Right lobe of liver (tissue), 4 donors: ENCODE measurements at regions not wholly inside any gene's neighbourhood (a gene's known extent, or its start where the extent isn't known, plus 50 kb on each side); places are given as distances from the start of the nearest gene placed in this dataset.

Experiments used
- CTCF ChIP-seq, 4 donors: fragments of 200-600 bp in 3 of 4; fragments of 450-650 bp in 1 of 4; IDR thresholded peaks; one replicate each; pipeline versions ENCODE4 v1.5.1 to v1.8.0; 2016 to 2022; ENCODE audit warnings: antibody characterized with exemption in 4 of 4, mild to moderate bottlenecking in 2 of 4
- POLR2A ChIP-seq: fragments of 450-650 bp; IDR thresholded peaks from one replicate; pipeline ENCODE4 v1.6.1; 2017; ENCODE audit warnings: antibody characterized with exemption, mild to moderate bottlenecking
- donor health status: DM: no; HTN: no; CAD: no.
- donor health status: DM: no; HTN: no; CAD: no.
- donor health status: DM: no; HTN: yes; CAD: no.

DNA sequence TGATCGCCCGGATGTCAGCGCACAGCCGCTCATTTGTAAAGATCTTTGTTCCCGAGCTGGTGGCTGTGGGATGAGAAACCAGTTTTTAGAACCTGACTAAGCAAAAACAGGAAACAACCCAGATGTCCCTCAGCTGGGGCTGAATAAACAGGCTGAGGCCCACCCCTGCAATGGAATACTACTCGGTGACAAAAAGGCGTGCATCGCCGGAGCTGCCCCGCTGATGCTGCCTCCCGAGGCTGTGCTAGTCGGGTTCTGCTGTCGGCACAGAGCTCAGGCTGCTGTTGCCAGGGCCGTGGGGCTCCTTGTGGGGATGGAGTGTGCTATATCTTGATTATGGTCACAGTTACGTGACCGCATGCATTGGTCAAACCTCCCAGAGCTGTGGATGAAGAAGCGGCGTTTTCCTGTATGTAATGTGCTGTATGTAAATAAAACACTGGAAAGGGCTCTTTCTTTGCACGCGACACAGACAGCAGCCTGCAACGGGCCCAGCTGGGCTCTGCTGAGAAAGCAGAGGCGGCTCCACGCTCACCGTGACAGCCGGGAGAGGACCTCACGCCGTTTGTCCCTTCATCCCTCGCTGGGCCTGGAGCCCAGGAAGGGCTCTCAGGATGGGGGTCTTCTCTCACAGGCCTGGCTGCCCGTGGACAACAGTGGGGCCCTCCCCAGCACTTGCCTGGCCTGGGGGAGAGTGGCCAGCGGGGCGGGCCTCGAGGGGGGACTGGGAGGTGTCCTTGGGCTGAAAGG, 51.5 kb upstream of the RNU6ATAC start:
- no peak for TF ChIP-seq CTCF (IDR thresholded peaks at IDR 0.05)
- no peak for TF ChIP-seq POLR2A
